Activated T-cell treated with anti-CD3 and anti-CD28 coated beads, Interleukin-2, amount 50 U/mL, for 72 hours (primary cell): ENCODE measurements at regions not wholly inside any gene's neighbourhood (a gene's known extent, or its start where the extent isn't known, plus 50 kb on each side); places are given as distances from the start of the nearest gene placed in this dataset.

Experiments
- ATAC-seq, 2 donors: fragments of 150-1000 bp; cut with Tn5 transposase; replicated peaks in 1 of 2; 2 replicates each; pipeline ENCODE4 v1.10.0; 2021; ENCODE audit warnings: moderate library complexity in 2 of 2, mild to moderate bottlenecking in 1 of 2
- DNase-seq, 2 donors: peaks; one replicate each; pipeline ENCODE4 v3.0.0; 2021 to 2022; ENCODE audit warnings: mixed read lengths in 1 of 2
- H3K27ac Mint-ChIP-seq: one replicate; pipeline ENCODE4 v1.8.0; 2022; ENCODE audit warnings: mild to moderate bottlenecking, moderate library complexity, mixed read lengths
- H3K27me3 Mint-ChIP-seq: one replicate; pipeline ENCODE4 v1.8.0; 2022; ENCODE audit warnings: low read depth, mixed read lengths
- H3K36me3 Mint-ChIP-seq, 2 donors: one replicate each; pipeline ENCODE4 v1.8.0; 2022; ENCODE audit warnings: mixed read lengths in 2 of 2, mild to moderate bottlenecking in 1 of 2; ENCODE audit not compliant: insufficient read depth in 2 of 2
- H3K4me1 Mint-ChIP-seq: one replicate; pipeline ENCODE4 v1.8.0; 2022; ENCODE audit warnings: low read depth, mixed read lengths
- H3K4me3 Mint-ChIP-seq, 2 donors: one replicate each; pipeline ENCODE4 v1.8.0; 2022; ENCODE audit warnings: mild to moderate bottlenecking in 2 of 2, mixed read lengths in 2 of 2, moderate library complexity in 2 of 2
- H3K9me3 Mint-ChIP-seq, 2 donors: one replicate each; pipeline ENCODE4 v1.8.0; 2022; ENCODE audit warnings: mixed read lengths in 2 of 2

DNA sequence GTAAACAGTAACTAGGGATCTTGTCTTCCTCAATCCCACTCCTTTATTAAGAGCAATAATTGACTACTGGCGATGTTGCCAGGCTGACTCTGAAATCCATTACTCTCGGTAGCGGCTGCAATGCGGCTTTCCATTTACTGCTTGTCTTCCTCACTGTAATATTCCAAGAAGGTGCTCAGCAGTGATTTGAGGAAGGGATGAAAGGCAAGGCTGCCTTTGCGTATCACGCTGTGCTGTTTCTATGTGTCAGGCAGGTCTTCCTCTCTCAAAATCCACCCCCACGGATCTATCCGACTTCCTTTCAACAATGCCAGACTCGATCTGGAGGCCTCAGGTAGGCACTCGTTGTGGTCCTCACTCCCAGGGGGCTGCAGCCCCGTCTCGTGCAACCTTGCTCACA lies 261.4 kb upstream of the CDH4 start:
- H3K9me3 Mint-ChIP-seq: peaks cover 0 to 6% of the 10 kb centered on the region in 2 donors
- no peaks in the 10 kb centered on the region for H3K4me1 Mint-ChIP-seq
- H3K27me3 Mint-ChIP-seq: no peaks in the 10 kb centered on the region
- no peak overlapping the region for H3K4me3 Mint-ChIP-seq
- DNase-seq (no peak), ATAC-seq (no peak)
- H3K27ac Mint-ChIP-seq: no peak overlapping the region
- peaks cover 0 to under 1% of the 10 kb centered on the region in 2 donors for H3K36me3 Mint-ChIP-seq

DNA sequence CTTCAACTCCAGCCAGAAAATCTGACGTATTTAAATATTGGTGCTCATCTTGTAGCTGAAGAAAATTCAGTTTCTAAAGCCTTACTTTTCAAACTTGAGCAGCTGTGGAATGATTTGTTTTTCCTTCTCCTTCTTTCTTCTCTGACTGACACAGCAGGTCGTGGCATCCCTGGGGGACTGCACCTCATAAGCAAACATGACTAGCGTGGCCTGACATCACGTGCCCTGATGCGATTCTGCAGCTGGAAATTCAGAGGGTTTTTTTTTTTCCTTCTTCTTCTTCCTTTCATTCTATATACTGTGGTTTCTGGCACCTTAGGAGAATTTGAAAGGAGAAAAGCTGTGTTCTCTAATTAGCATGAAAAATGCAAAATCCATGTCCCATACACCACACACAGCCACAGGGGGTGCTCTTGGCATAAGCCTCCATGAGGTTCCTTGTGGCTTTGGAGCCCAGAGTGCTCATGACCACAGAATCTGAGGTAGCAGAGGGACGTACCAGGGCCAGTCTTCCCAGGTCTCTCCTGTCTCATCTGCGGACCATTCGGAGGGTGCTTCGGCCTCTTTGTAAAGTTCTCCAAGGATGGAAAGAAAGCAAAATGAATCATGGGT lies 258.5 kb upstream of the CDH4 start:
- DNase-seq (no peak), ATAC-seq (no peak)
- Mint-ChIP-seq H3K9me3 (no peaks in the 10 kb centered on the region), H3K4me1 (no peaks in the 10 kb centered on the region), H3K27me3 (no peaks in the 10 kb centered on the region), H3K27ac (no peak overlapping the region), H3K4me3 (no peak overlapping the region), H3K36me3 (no peaks in the 10 kb centered on the region)

DNA sequence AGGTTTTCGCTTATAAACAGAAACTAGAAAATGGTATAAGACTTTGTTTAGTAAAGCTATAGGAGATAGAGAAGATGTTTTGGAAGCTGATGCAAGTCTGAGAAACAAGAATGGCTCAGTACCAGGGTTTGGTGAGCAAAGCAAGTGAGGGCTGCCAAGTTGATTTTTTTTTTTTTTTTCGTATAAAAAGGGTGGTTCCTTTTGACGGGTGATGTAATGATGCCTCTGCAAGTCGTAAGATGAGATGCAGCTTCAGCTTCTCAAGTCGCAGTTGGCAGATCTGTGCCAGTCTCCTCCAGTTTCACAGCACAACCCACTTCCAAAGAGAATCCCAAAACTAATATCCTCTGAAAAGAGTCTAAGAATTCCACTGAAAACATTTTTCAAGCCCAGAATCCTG lies 252.8 kb upstream of the CDH4 start:
- H3K4me3 Mint-ChIP-seq: no peak overlapping the region
- H3K9me3 Mint-ChIP-seq: no peaks in the 10 kb centered on the region
- ATAC-seq (no peak), DNase-seq (no peak)
- no peaks in the 10 kb centered on the region for H3K36me3 Mint-ChIP-seq
- no peaks in the 10 kb centered on the region for H3K27me3 Mint-ChIP-seq
- no peaks in the 10 kb centered on the region for H3K4me1 Mint-ChIP-seq
- no peak overlapping the region for H3K27ac Mint-ChIP-seq

DNA sequence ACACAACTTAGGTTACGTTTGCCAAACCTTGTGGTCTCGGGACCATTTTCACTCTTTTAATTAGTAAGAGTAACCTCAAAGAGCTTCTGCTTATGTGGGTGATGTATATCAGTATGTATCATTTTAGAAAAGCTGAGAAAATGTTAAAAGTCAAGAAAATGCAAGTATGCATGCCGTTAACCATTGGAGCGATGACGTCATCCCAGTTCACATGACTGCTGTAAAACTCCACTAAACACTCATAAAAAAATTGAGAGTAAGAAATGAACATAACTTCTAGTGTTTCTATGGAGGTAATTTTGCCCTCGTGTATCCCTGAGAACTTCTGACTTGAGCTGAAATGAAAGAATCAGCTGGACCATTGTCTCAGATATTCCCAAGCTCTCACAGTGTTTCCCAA lies 250.0 kb upstream of the CDH4 start:
- no peak overlapping the region for H3K4me3 Mint-ChIP-seq
- no peaks in the 10 kb centered on the region for H3K27me3 Mint-ChIP-seq
- no peak overlapping the region for H3K27ac Mint-ChIP-seq
- H3K4me1 Mint-ChIP-seq: no peaks in the 10 kb centered on the region
- no peak for ATAC-seq
- no peaks in the 10 kb centered on the region for H3K9me3 Mint-ChIP-seq
- DNase-seq: no peak
- no peaks in the 10 kb centered on the region for H3K36me3 Mint-ChIP-seq

DNA sequence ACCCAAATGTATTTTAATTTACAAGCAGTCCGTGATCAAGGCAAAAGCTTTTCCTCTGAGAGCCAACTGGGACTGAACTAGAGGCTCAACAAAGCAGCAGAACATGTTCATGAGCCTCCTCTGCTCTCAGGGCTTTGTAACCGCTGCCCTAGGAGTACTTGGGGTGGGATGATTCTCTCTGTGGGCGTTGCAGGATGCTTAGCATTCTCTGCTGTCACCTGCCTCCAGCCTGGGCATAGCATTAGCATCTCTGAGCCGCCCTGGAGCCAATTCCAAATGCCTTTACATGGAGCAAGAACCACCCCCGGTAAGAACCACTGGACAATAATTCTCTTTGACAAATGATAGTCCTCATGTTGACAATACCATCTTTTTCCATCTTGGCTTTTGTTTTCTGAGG lies 237.6 kb upstream of the CDH4 start:
- no peaks in the 10 kb centered on the region for H3K27me3 Mint-ChIP-seq
- DNase-seq (no peak), ATAC-seq (no peak)
- H3K4me3 Mint-ChIP-seq: no peak overlapping the region
- H3K4me1 Mint-ChIP-seq: no peaks in the 10 kb centered on the region
- H3K27ac Mint-ChIP-seq: no peak overlapping the region
- peaks cover 3 to 5% of the 10 kb centered on the region in 2 donors for H3K9me3 Mint-ChIP-seq
- no peaks in the 10 kb centered on the region for H3K36me3 Mint-ChIP-seq

DNA sequence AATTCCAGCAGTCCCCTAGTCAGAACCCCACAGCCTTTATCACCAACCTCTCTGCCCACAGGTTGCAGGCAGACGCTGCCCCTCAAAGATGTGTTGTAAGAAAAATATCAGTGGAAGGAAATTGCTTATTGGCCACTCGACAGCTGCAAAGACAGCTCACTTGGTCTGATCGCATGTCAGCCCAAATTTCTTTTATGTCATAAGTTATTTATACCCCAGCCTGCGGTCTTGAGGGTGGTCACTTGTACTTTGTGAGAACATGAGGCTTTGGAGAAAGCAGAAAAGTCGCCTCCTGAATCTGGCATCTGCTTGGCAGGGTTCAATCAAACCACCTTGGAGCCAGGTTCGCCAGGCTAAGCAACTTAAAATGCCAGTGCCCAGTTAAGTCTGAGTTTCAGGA lies 236.5 kb upstream of the CDH4 start:
- Mint-ChIP-seq H3K36me3 (no peaks in the 10 kb centered on the region), H3K4me3 (no peak overlapping the region)
- no peak for ATAC-seq

DNA sequence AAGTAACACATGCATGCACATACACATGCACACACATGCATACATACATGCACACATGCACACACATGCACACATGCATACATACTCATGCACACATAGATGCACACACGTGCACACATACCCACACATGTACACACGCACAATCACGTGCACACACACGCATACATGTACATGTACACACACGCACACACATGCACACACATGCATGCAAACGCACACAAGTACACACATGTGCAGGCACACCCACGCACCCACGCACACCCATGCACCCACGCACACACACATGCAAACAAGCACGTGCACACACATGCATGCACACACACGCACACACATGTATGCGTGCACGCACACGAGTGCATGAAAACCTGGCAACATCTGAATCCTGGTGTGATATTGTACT lies 232.7 kb upstream of the CDH4 start:
- Mint-ChIP-seq H3K4me3 (no peak overlapping the region), H3K36me3 (no peaks in the 10 kb centered on the region), H3K4me1 (no peaks in the 10 kb centered on the region), H3K27ac (no peak overlapping the region), H3K27me3 (no peaks in the 10 kb centered on the region), H3K9me3 (peaks cover 0 to 9% of the 10 kb centered on the region in 2 donors)
- no peak for ATAC-seq
- DNase-seq: no peak

More for the DNA sequence above, 236.5 kb upstream of the CDH4 start:
- no peak overlapping the region for H3K27ac Mint-ChIP-seq
- peaks cover 1 to 9% of the 10 kb centered on the region in 2 donors for H3K9me3 Mint-ChIP-seq
- H3K27me3 Mint-ChIP-seq: no peaks in the 10 kb centered on the region
- DNase-seq: no peak
- no peaks in the 10 kb centered on the region for H3K4me1 Mint-ChIP-seq

DNA sequence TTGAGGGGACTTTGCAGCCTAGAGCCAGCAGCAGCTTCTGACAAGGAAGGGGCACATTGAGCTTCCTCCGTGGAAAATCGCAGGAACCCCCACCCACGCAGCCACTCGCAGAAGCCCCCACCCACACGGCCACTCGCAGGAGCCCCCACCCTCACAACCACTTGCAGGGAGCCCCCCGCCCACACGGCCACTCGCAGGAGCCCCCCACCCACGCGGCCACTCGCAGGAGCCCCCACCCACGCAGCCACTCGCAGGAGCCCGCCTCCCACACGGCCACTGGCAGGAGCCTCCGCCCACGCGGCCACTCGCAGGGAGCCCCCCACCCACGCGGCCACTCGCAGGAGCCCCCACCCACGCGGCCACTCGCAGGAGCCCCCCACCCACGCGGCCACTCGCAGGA lies 228.4 kb upstream of the CDH4 start:
- Mint-ChIP-seq H3K4me1 (no peaks in the 10 kb centered on the region), H3K4me3 (no peak overlapping the region), H3K9me3 (peaks cover 0 to 9% of the 10 kb centered on the region in 2 donors), H3K27ac (no peak overlapping the region), H3K36me3 (no peaks in the 10 kb centered on the region), H3K27me3 (no peaks in the 10 kb centered on the region)
- ATAC-seq: no peak
- no peak for DNase-seq

DNA sequence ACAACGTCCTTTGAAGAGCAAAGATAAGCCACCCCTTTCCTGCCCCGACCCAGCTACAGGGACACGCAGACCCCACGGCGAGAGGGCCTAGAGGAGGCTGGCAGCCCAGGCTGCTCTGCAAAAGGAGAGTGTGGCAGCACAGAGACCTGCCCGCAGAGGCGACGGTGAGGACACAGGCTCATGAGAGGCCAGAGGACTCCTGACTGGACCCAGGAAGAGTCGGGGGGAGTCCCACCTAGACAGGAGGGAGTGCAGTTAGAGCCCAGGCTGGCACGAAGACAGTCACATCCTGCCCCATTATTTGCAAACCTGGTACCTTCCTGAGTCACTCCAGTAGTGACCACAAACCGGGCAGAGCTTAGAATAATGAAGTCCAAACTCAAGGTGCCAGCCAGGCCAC lies 227.7 kb upstream of the CDH4 start:
- ATAC-seq (no peak), DNase-seq (no peak)
- no peaks in the 10 kb centered on the region for H3K36me3 Mint-ChIP-seq
- H3K4me1 Mint-ChIP-seq: no peaks in the 10 kb centered on the region
- no peaks in the 10 kb centered on the region for H3K27me3 Mint-ChIP-seq
- no peak overlapping the region for H3K4me3 Mint-ChIP-seq
- H3K9me3 Mint-ChIP-seq: peaks cover 0 to 5% of the 10 kb centered on the region in 2 donors
- H3K27ac Mint-ChIP-seq: no peak overlapping the region

DNA sequence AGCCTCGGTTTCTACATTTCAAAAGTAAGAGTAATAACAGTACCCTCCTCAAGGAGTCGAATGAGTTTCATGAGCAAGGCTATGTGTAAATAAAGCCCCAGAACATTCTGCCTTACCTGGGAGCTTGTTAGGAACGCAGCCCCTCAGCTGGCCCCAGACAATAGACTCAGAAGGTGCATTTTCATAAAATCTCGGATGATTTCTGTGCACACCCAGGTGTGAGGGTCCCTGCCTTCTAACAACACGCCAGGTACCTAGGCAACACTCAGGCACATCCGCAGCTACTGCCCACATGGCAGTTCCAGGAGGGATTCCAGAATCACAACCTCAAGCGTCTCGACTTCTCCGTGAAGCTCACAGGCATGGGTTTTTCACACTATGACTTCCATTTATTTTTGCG lies 226.5 kb upstream of the CDH4 start:
- ATAC-seq (no peak), DNase-seq (no peak)
- H3K27me3 Mint-ChIP-seq: no peaks in the 10 kb centered on the region
- H3K27ac Mint-ChIP-seq: no peak overlapping the region
- no peaks in the 10 kb centered on the region for H3K4me1 Mint-ChIP-seq
- peaks cover 0 to 2% of the 10 kb centered on the region in 2 donors for H3K9me3 Mint-ChIP-seq
- no peaks in the 10 kb centered on the region for H3K36me3 Mint-ChIP-seq
- H3K4me3 Mint-ChIP-seq: no peak overlapping the region

DNA sequence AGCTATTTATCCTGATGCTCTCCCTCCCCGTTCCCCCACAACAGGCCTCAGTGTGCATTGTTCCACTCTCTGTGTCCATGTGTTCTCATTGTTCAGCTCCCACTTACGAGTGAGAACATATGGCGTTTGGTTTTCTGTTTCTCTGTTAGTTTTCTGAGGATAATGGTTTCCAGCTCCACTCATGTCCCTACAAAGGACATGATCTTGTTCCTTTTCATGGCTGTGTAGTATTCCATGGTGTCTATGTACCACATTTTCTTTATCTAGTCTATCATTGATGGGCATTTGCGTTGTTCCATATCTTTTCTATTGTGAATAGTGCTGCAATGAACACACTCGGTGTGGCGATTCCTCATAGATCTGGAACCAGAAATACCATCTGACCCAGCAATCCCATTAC lies 225.9 kb upstream of the CDH4 start:
- Mint-ChIP-seq H3K27me3 (no peaks in the 10 kb centered on the region), H3K27ac (no peak overlapping the region), H3K9me3 (peaks cover 0 to 2% of the 10 kb centered on the region in 2 donors), H3K4me1 (no peaks in the 10 kb centered on the region), H3K36me3 (no peaks in the 10 kb centered on the region), H3K4me3 (no peak overlapping the region)
- DNase-seq: no peak
- no peak for ATAC-seq

DNA sequence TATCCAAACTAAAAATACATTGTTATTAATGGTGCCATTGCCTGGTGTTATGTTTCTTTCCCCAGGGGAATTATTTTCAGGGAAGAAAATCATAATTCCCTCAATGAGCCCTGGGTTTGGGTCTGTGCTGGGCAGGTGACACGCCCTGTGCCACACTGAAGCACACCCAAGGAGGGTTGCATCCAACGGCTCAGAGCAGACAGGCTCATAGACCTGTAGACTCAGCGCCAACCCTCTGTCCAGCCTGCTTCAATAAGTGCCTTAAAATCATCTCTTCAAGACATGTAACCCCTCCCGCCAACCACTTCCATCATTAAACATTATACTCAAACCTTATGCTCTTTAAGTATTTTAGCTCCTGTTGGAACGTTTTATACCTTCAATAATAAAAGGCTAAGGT lies 225.3 kb upstream of the CDH4 start:
- H3K9me3 Mint-ChIP-seq: peaks cover 0 to 2% of the 10 kb centered on the region in 2 donors
- H3K4me3 Mint-ChIP-seq: no peak overlapping the region
- H3K27ac Mint-ChIP-seq: no peak overlapping the region
- ATAC-seq: no peak
- no peaks in the 10 kb centered on the region for H3K4me1 Mint-ChIP-seq
- no peak for DNase-seq
- H3K36me3 Mint-ChIP-seq: no peaks in the 10 kb centered on the region
- H3K27me3 Mint-ChIP-seq: no peaks in the 10 kb centered on the region

DNA sequence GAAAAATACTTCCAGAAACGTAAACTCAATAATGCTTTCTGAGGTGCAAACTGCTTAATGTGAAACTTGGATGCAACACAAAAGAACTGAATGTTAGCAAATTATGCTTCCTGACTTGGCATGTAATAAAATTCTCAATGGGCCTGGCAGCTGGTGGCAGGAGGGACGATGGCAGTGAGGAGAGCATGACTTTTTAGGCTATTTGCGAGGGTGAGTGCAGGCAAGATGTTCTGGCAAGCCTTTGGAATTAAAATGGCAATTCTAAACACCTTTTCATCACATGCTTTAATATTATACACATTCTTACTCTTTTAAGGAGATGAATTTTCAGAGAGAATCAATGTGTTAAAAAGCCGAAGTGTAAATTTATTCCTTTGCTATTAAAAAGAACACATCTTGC lies 224.8 kb upstream of the CDH4 start:
- H3K27me3 Mint-ChIP-seq: no peaks in the 10 kb centered on the region
- H3K4me1 Mint-ChIP-seq: no peaks in the 10 kb centered on the region
- peaks cover 0 to 2% of the 10 kb centered on the region in 2 donors for H3K9me3 Mint-ChIP-seq
- DNase-seq: no peak
- no peak for ATAC-seq
- no peak overlapping the region for H3K4me3 Mint-ChIP-seq
- H3K36me3 Mint-ChIP-seq: no peaks in the 10 kb centered on the region
- no peak overlapping the region for H3K27ac Mint-ChIP-seq

DNA sequence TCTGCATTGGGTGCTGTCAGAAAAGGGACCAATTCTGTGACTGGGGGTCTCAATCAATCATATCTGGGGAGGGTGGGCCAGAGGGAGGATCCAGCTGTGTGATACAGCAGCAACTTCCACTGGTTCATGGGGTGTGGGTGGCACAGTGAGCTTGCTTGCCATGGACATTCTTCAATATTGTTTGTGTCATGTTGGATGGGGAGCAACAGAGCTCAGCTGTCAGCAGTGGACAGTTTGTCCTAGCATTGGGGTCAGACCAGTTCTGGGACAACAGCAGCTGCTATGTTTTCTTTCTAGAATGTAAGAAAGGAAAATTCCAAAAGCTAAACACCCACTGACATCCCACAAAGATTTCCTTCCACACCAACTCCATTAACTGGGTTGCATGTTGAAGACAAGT lies 221.9 kb upstream of the CDH4 start:
- Mint-ChIP-seq H3K27me3 (no peaks in the 10 kb centered on the region), H3K27ac (no peak overlapping the region), H3K4me3 (no peak overlapping the region), H3K4me1 (no peaks in the 10 kb centered on the region), H3K9me3 (peaks cover 2 to 5% of the 10 kb centered on the region in 2 donors), H3K36me3 (no peaks in the 10 kb centered on the region)
- DNase-seq (no peak), ATAC-seq (no peak)
